SU-DHL-6 (cell line): ENCODE measurements at regions not wholly inside any gene's neighbourhood (a gene's known extent, or its start where the extent isn't known, plus 50 kb on each side); places are given as distances from the start of the nearest gene placed in this dataset.

Experiments used
- EZH2phosphoT487 ChIP-seq: fragments of 200-600 bp; sonication (generic), shearing (Covaris generic); conservative IDR thresholded peaks from 2 replicates; pipeline ENCODE4 v1.6.1; 2018; ENCODE audit warnings: mild to moderate bottlenecking, antibody characterized with exemption, low read length, moderate library complexity, mixed read lengths
- TF ChIP-seq, protein P1 (sequence below): fragments of 200-600 bp; sonication (generic); IDR thresholded peaks from one replicate; pipeline ENCODE4 v1.5.1; 2017; ENCODE audit warnings: antibody characterized with exemption, mild to moderate bottlenecking, low read length, moderate library complexity; ENCODE audit not compliant: insufficient read depth, poor library complexity, severe bottlenecking

DNA sequence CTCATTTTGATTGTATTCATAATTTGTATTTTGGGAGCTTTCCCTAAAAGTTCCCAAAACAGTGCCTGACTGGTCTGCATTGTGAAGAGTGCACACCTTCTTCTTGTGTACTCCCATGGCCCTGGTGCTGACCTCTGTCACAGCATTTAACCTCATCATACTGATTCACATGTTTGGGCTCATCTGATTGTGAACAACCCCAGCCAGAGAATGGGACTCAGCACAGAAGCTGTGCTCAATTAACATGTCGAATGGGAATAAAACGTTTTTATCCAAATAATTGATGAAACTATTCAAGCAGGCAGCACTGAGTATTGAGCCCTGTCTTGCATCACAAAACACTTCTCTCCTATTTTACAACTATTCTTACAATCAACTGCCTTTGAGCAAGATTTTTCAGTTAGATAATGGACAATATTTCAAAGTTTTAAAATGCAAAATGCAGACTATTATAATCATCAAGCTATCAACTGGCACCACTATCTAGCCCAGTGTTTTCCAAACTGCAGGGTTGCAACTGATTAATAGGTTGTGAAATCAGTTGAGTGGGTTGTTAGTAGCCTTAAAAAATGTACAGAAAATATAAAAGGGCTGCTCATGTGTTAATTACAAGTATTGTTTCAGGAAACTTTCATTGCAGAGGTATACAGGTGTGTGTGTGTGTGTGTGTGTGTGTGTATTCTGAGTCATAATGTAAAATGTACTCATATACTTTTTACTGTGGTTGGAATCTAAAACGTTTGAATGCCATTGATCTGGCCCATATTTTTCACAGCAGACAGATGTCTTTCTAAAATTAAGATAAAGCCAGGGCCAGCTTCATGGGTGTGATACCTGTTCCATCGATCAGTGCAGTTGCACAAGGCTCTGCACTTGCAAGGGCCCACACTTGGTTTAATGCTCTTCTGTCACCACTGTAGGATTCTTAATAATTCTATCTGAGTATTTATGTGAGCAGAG is 190.5 kb downstream of the PIK3R1 start:
- TF ChIP-seq, protein P1, sequence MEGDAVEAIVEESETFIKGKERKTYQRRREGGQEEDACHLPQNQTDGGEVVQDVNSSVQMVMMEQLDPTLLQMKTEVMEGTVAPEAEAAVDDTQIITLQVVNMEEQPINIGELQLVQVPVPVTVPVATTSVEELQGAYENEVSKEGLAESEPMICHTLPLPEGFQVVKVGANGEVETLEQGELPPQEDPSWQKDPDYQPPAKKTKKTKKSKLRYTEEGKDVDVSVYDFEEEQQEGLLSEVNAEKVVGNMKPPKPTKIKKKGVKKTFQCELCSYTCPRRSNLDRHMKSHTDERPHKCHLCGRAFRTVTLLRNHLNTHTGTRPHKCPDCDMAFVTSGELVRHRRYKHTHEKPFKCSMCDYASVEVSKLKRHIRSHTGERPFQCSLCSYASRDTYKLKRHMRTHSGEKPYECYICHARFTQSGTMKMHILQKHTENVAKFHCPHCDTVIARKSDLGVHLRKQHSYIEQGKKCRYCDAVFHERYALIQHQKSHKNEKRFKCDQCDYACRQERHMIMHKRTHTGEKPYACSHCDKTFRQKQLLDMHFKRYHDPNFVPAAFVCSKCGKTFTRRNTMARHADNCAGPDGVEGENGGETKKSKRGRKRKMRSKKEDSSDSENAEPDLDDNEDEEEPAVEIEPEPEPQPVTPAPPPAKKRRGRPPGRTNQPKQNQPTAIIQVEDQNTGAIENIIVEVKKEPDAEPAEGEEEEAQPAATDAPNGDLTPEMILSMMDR: no peak
- no peak for TF ChIP-seq EZH2phosphoT487
